Immature natural killer cell (primary cell): ENCODE measurements at regions not wholly inside any gene's neighbourhood (a gene's known extent, or its start where the extent isn't known, plus 50 kb on each side); places are given as distances from the start of the nearest gene placed in this dataset.

Experiments
- DNase-seq, 3 donors: peaks; one replicate each; pipeline ENCODE4 v3.0.0; 2022; ENCODE audit warnings: mixed read lengths in 1 of 3
- H3K27ac Mint-ChIP-seq, 6 donors: one replicate each; pipeline ENCODE4 v1.8.0; 2020; ENCODE audit warnings: mixed read lengths in 6 of 6, mild to moderate bottlenecking in 5 of 6, inconsistent platforms in 4 of 6, moderate library complexity in 3 of 6
- H3K27me3 Mint-ChIP-seq, 3 donors: one replicate each; pipeline ENCODE4 v1.8.0; 2020 to 2021; ENCODE audit warnings: low read depth in 3 of 3, mild to moderate bottlenecking in 3 of 3, mixed read lengths in 3 of 3, moderate library complexity in 3 of 3, inconsistent platforms in 1 of 3
- H3K36me3 Mint-ChIP-seq, 3 donors: one replicate each; pipeline ENCODE4 v1.8.0; 2020; ENCODE audit warnings: mixed read lengths in 3 of 3, inconsistent platforms in 2 of 3, mild to moderate bottlenecking in 2 of 3
- H3K4me1 Mint-ChIP-seq, 2 donors: one replicate each; pipeline ENCODE4 v1.8.0; 2020; ENCODE audit warnings: inconsistent platforms in 2 of 2, mild to moderate bottlenecking in 2 of 2, mixed read lengths in 2 of 2, moderate library complexity in 1 of 2
- H3K4me3 Mint-ChIP-seq, 5 donors: one replicate each; pipeline ENCODE4 v1.8.0; 2020; ENCODE audit warnings: mild to moderate bottlenecking in 5 of 5, mixed read lengths in 5 of 5, inconsistent platforms in 3 of 5, moderate library complexity in 3 of 5
- H3K9me3 Mint-ChIP-seq, 6 donors: one replicate each; pipeline ENCODE4 v1.8.0; 2020; ENCODE audit warnings: mild to moderate bottlenecking in 6 of 6, mixed read lengths in 6 of 6, inconsistent platforms in 4 of 6, moderate library complexity in 3 of 6

DNA sequence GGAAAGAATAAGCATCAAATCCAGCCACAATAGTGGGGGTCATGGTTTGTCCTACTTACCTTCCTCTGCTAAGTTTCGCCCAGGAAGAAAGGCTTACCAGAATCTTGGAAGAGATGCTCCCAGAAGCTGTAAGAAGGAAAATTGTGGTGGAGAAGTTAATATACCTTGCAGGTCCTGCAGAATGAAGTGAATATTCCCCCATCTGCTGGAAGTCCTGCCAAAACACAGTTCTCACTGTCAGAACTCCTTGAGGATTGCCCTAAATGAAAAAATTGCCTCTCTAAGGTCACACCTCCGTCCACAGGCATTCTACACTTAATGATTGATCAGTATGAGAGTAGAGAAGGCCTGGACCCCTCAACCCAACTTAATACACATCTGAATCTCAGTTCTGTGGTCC is 78.4 kb upstream of the RGS21 start:
- H3K9me3 Mint-ChIP-seq: peaks cover 11 to 36% (median 14%) of the 10 kb centered on the region in 6 donors
- no peak for DNase-seq
- H3K36me3 Mint-ChIP-seq: no peaks in the 10 kb centered on the region
- H3K27ac Mint-ChIP-seq: no peak overlapping the region
- no peaks in the 10 kb centered on the region for H3K27me3 Mint-ChIP-seq
- no peaks in the 10 kb centered on the region for H3K4me1 Mint-ChIP-seq
- H3K4me3 Mint-ChIP-seq: no peak overlapping the region

DNA sequence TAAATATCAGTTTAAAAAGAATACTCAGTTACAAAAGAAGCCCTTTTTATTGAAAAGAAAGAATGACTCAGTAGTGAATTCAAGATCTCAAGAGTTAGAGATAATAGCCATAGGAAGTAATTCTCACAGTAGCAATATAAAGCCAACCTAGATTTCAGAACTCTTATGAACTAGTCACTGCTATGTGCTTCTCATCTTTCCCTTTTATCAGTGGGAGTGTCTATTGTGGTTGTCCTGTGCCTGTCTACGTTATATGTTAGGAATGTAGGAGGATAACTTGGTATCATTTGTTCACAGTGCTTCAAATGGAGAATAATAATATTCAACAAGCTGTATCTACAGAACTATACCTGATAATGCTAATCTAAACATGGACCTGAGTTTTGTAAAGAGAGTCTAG is 73.1 kb upstream of the RGS21 start:
- Mint-ChIP-seq H3K9me3 (peaks cover 30 to 61% (median 39%) of the 10 kb centered on the region in 6 donors), H3K27me3 (no peaks in the 10 kb centered on the region), H3K27ac (no peak overlapping the region), H3K4me1 (no peaks in the 10 kb centered on the region), H3K36me3 (peaks cover 0 to 3% (median 0%) of the 10 kb centered on the region in 3 donors), H3K4me3 (no peak overlapping the region)
- no peak for DNase-seq

DNA sequence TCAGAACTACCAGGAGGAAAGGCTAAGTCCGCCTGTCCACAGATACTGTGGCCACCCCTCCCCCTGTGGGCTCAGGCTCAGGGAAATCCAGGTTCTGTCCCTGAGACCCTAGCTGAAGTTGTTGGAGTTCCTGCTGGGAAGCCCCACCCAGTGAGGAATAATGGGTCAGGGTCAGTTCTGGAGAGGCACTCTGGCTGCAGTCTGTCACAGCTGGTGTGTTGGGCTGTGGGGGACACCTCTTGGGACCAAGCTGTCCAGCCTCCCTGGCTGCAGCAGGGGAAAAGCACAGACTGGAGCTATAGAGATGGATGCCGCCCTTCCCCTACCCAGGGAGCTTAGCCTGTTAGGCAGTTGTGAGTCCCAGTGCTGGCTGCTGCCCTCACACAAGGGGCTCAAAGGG is 65.1 kb upstream of the RGS21 start:
- Mint-ChIP-seq H3K36me3 (no peaks in the 10 kb centered on the region), H3K9me3 (peaks cover 16 to 67% (median 27%) of the 10 kb centered on the region in 6 donors), H3K27me3 (peaks cover 0 to 4% (median 0%) of the 10 kb centered on the region in 3 donors), H3K4me3 (no peak overlapping the region), H3K27ac (no peak overlapping the region), H3K4me1 (no peaks in the 10 kb centered on the region)
- no peak for DNase-seq

DNA sequence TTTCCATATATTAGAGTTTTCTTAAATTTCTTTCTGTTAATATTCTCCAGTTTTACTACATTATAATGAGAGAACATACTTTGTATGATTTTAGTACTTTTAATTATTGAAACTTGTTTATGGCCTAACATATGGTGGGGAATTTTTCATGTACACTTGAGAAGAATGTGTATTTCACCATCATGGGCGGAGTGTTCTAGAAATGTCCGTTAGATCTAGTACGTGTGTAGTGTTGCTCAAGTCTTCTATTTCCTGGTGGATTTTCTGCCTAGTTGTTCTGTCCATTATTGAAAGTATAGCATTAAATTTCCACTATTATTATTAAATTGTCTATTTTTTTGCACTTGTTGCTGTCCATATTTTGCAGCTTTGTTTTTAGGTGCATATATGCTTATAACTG is 64.0 kb upstream of the RGS21 start:
- no peak overlapping the region for H3K4me3 Mint-ChIP-seq
- no peak overlapping the region for H3K27ac Mint-ChIP-seq
- DNase-seq: no peak
- peaks cover 0 to 4% (median 0%) of the 10 kb centered on the region in 3 donors for H3K27me3 Mint-ChIP-seq
- no peaks in the 10 kb centered on the region for H3K36me3 Mint-ChIP-seq
- H3K9me3 Mint-ChIP-seq: peaks cover 12 to 57% (median 20%) of the 10 kb centered on the region in 6 donors
- H3K4me1 Mint-ChIP-seq: no peaks in the 10 kb centered on the region

DNA sequence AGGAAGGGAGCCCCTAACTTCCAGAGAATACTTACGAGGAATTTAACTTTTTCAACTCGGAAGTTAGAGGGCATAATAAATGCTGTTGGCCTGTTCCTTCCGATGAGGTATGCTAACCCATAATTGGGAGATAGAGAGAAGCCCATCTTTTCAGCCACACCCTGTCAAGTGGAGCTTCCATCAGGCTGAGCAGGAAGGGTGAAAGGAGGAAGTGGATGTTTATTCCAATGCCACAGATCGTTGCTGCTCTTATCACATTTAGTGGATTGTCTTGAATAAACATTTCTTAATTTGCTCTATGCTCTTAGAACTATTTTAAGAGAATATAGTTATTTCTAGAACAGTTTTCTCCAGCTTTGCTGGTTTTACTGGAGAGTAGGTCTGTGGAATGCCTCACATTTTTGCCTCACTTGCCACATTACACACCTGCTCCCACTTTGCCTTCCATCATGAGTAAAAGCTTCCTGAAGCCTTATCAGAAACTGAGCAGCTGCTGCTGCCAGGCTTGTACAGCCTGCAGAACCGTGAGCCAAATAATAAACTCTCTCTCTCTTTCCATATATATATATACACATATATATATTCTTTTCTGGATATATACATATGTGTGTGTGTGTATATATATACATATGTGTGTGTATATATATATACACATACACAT is 60.0 kb upstream of the RGS21 start:
- Mint-ChIP-seq H3K27me3 (peaks cover 0 to 8% (median 0%) of the 10 kb centered on the region in 3 donors), H3K4me1 (no peaks in the 10 kb centered on the region), H3K4me3 (no peak overlapping the region), H3K27ac (no peak overlapping the region), H3K9me3 (peaks cover 8 to 31% (median 16%) of the 10 kb centered on the region in 6 donors), H3K36me3 (no peaks in the 10 kb centered on the region)
- DNase-seq: no peak

DNA sequence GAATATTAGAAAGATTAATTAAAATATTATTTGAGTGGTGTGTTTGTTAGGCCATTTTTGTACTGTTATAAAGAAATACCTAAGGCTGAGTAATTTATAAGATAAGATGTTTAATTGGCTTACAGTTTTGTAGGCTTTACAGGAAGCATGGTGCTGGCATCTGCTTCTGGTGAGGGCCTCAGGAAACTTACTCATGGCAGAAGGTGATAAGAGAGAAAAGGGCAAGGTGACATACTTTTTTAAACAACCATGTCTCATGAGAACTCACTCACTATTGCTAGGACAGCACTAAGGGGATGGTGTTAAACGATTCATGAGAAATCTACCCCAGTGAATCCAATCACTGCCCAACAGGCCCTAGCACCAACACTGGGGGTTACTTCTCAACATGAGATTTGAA is 56.7 kb upstream of the RGS21 start:
- no peaks in the 10 kb centered on the region for H3K36me3 Mint-ChIP-seq

DNA sequence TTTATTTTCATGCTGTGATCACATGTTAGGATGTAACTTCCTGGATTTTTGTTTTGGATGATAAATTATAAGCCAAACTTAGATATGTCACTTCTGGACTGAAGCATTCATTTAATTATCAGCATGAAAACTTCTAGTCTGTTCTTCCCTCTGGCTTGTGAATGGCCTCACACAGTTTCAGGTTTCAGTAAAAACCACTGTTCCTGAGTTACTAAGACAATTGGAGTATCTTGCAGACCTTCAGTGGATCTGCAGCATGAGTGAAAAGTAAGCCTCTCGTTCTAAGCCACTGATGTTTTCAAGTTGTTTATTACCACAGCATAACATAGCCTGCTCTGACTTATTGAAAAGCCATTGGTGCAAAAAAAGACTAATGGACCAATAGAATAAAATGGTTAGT is 55.3 kb upstream of the RGS21 start:
- Mint-ChIP-seq H3K4me3 (no peak overlapping the region), H3K36me3 (no peaks in the 10 kb centered on the region), H3K4me1 (no peaks in the 10 kb centered on the region), H3K9me3 (peaks cover 0 to 11% (median 6%) of the 10 kb centered on the region in 6 donors), H3K27ac (no peak overlapping the region), H3K27me3 (peaks cover 0 to 3% (median 0%) of the 10 kb centered on the region in 3 donors)
- no peak for DNase-seq

More for the DNA sequence above, 56.7 kb upstream of the RGS21 start:
- Mint-ChIP-seq H3K9me3 (peaks cover 5 to 20% (median 10%) of the 10 kb centered on the region in 6 donors), H3K27me3 (peaks cover 0 to 5% (median 0%) of the 10 kb centered on the region in 3 donors), H3K4me3 (no peak overlapping the region), H3K27ac (no peak overlapping the region), H3K4me1 (no peaks in the 10 kb centered on the region)
- no peak for DNase-seq

DNA sequence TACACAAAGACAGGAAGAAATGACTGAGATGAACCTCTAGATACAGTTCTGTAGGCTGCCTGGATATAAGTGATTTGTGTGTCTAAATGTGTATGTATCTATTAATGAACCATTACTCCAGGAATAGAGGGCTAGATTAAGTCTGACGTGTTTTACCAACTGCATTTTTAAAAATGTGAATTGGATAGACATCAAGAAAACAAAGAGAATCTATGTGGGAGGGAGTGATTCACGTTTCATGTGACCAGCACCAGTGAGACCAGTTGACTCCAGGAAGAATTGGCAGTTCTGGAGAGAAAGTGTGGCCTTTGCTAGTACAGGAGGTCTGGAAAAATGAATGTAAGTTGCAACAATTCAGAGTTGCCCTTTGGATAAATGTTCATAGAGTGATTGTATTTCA is 53.4 kb upstream of the RGS21 start:
- H3K4me3 Mint-ChIP-seq: no peak overlapping the region
- H3K27ac Mint-ChIP-seq: no peak overlapping the region
- peaks cover 0 to 3% (median 0%) of the 10 kb centered on the region in 3 donors for H3K27me3 Mint-ChIP-seq
- DNase-seq: no peak
- H3K36me3 Mint-ChIP-seq: no peaks in the 10 kb centered on the region
- H3K4me1 Mint-ChIP-seq: no peaks in the 10 kb centered on the region
- H3K9me3 Mint-ChIP-seq: peaks cover 2 to 15% (median 5%) of the 10 kb centered on the region in 6 donors

DNA sequence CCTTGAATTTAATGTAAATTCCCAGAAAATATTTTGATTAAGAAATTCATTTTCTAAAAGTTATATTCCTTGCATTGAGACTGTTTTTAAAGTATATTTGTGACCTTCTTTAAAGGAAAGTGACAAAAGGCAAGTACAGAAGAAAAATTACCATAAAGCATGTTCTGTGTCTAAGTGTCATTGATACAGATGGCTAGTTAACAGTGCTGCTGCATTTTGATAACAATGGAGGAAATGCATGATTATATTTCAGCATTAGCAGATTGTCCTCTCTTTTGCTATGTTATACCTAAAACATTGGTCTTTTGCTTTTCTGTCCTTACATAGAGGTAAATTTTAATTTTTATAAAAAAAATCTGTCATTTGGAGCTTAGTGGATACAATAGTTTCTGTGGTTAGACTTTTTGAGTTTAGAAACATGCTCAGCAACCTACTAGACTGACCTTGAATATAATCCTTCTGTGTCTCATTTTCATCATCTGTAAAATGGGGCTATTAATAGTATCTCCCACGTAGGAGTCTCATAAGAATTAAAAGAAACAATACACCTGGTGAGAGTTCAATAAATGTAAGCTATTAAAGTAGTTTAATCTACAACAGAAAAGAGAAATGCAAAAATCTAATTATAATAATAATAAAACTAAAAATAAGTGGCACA is 51.1 kb upstream of the RGS21 start:
- Mint-ChIP-seq H3K27me3 (no peaks in the 10 kb centered on the region), H3K9me3 (peaks cover 2 to 23% (median 6%) of the 10 kb centered on the region in 6 donors), H3K4me3 (no peak overlapping the region), H3K27ac (no peak overlapping the region), H3K4me1 (no peaks in the 10 kb centered on the region), H3K36me3 (no peaks in the 10 kb centered on the region)
- no peak for DNase-seq

DNA sequence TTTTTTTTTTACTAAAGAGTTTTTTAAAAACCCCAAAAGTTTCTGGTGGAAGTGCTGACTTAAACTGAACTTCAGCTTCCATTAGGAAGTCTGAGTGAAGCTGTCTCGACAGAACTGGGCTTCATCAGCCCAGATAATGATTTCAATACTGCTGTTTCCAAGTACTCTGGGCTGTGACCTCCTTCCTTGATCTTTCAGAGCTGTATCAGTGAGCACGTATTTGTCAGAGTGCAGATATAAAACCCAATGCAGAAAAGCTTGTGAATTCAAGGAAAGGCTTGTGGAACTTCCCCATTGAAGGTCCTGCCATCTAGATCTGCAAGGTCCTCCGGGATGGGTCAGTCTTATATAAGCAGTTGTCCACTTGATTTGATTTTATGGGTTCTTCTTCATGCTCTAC is 50.1 kb upstream of the RGS21 start:
- Mint-ChIP-seq H3K4me1 (no peaks in the 10 kb centered on the region), H3K27me3 (no peaks in the 10 kb centered on the region), H3K9me3 (peaks cover 2 to 23% (median 5%) of the 10 kb centered on the region in 6 donors), H3K4me3 (no peak overlapping the region), H3K36me3 (no peaks in the 10 kb centered on the region), H3K27ac (no peak overlapping the region)
- no peak for DNase-seq
